A673 (cell line): ENCODE measurements at regions not wholly inside any gene's neighbourhood (a gene's known extent, or its start where the extent isn't known, plus 50 kb on each side); places are given as distances from the start of the nearest gene placed in this dataset.

Source experiments
- BruUV-seq: library from RNA; stranded (reverse); fragments of 400-500 nt; replicated peaks from 2 replicates; lab custom pipeline; 2021; lab: Mats Ljungman, UMichigan
- CTCF ChIA-PET: fragments of 300-600 bp; sonication (Branson Sonifier 250); formaldehyde crosslinking; loops from one replicate; lab custom pipeline; 2022; ENCODE audit warnings: antibody characterized with exemption; lab: Charles Lee
- POLR2A ChIA-PET: fragments of 300-600 bp; sonication (Branson Sonifier 250); formaldehyde crosslinking; loops from one replicate; lab custom pipeline; 2022; ENCODE audit warnings: antibody characterized with exemption; ENCODE audit not compliant: low non-redundant PET; lab: Charles Lee
- DNase-seq: peaks from one replicate; pipeline ENCODE4 v3.0.0-alpha.2; 2015; ENCODE audit warnings: low spot score
- H3K27ac ChIP-seq: fragments of 200-600 bp; sonication (generic); 2 replicates; pipeline ENCODE4 v1.5.1; 2016; ENCODE audit warnings: mixed run types, low read depth, mild to moderate bottlenecking, mixed read lengths, antibody characterized with exemption, low read length; ENCODE audit not compliant: poor library complexity, severe bottlenecking
- H3K27me3 ChIP-seq: fragments of 200-600 bp; sonication (generic); replicated peaks from 2 replicates; pipeline ENCODE4 v1.6.1; 2017; ENCODE audit warnings: mixed run types, low read depth, mild to moderate bottlenecking, mixed read lengths, antibody characterized with exemption, low read length; ENCODE audit not compliant: insufficient read depth, poor library complexity
- H3K36me3 ChIP-seq: fragments of 200-600 bp; sonication (generic); 2 replicates; pipeline ENCODE4 v1.6.1; 2016; ENCODE audit warnings: mixed run types, mild to moderate bottlenecking, mixed read lengths, antibody characterized with exemption, low read length; ENCODE audit not compliant: insufficient read depth, poor library complexity, severe bottlenecking
- H3K4me1 ChIP-seq: fragments of 200-600 bp; sonication (generic); 2 replicates; pipeline ENCODE4 v1.6.1; 2017; ENCODE audit warnings: mixed run types, mild to moderate bottlenecking, mixed read lengths, antibody characterized with exemption, low read length; ENCODE audit not compliant: insufficient read depth, poor library complexity, severe bottlenecking
- H3K4me3 ChIP-seq: fragments of 200-600 bp; sonication (generic); 2 replicates; pipeline ENCODE4 v1.5.1; 2016; ENCODE audit warnings: low read depth, mixed run types, mild to moderate bottlenecking, mixed read lengths, low read length; ENCODE audit not compliant: poor library complexity, severe bottlenecking
- H3K9me3 ChIP-seq: fragments of 200-600 bp; sonication (generic); 2 replicates; pipeline ENCODE4 v1.6.1; 2016; ENCODE audit warnings: mixed run types, low read depth, mild to moderate bottlenecking, mixed read lengths, antibody characterized with exemption, low read length; ENCODE audit not compliant: poor library complexity, severe bottlenecking
- EZH2 ChIP-seq: fragments of 200-600 bp; sonication (generic); IDR thresholded peaks from 2 replicates; pipeline ENCODE4 v1.6.1; 2017; ENCODE audit warnings: borderline replicate concordance, low read depth, mild to moderate bottlenecking, mixed read lengths, antibody characterized with exemption, low read length; ENCODE audit not compliant: poor library complexity, severe bottlenecking
- intact Hi-C: fragments of 100-400 bp; cut with micrococcal nuclease; formaldehyde crosslinking; loops from one replicate; pipeline ENCODE4 v1.10.0; 2022; ENCODE audit not compliant: unreplicated experiment
- TF ChIP-seq, protein P1 (sequence below): fragments of 300-800, 200-600 bp; sonication (generic); conservative IDR thresholded peaks from 2 replicates; pipeline ENCODE4 v1.5.1; 2017; ENCODE audit warnings: low read depth, mild to moderate bottlenecking, antibody characterized with exemption, low read length, moderate library complexity, mixed read lengths

DNA sequence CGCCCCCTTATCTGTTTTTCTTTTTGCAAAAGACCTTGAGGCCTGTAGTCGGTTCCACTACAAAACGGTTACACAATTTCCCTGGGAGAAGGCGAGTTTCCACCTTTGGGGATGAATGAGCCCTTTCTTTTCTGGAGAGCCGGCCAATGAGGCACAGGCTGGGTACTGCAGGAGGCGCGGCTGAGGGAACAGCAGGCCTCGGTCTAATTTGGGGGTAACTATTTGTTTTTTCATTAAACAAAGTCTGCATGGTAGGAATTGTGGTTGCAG is 129.2 kb downstream of the MYCN start:
- Histone ChIP-seq H3K27me3 (no peaks in the 10 kb centered on the region), H3K36me3 (no peaks in the 10 kb centered on the region), H3K27ac (no peak overlapping the region), H3K4me3 (no peak overlapping the region), H3K9me3 (no peaks in the 10 kb centered on the region), H3K4me1 (no peaks in the 10 kb centered on the region)
- TF ChIP-seq EZH2: no peak
- intact Hi-C loops: no loop called here
- BruUV-seq: no TSS peak
- CTCF ChIA-PET: interaction anchor here (0.7 kb wide), 1 partner anchor 86 kb away, joined by 3 read pairs; no protein-coding TSS in a partner anchor
- POLR2A ChIA-PET: no interaction called here
- no peak for DNase-seq

DNA sequence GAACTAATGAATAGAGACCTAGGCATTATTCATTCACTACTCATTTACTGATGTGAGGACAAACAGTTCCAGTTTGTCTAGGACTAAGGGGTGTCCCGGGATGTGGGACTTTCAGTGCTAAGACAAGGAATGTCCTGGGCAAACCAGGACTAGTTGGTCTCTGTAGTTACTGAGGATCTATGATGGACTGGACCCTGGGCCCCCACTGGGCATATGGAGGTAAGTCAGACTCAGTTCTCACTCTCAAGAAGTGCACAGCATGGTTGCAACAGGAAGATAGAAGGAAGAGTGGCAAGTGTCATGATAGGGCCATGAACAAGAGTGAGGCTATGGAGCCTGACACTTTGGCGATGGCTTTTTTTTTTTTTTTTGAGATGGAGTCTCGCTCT is 128.2 kb downstream of the MYCN start:
- no TSS peak for BruUV-seq
- no peak for TF ChIP-seq EZH2
- TF ChIP-seq, protein P1, sequence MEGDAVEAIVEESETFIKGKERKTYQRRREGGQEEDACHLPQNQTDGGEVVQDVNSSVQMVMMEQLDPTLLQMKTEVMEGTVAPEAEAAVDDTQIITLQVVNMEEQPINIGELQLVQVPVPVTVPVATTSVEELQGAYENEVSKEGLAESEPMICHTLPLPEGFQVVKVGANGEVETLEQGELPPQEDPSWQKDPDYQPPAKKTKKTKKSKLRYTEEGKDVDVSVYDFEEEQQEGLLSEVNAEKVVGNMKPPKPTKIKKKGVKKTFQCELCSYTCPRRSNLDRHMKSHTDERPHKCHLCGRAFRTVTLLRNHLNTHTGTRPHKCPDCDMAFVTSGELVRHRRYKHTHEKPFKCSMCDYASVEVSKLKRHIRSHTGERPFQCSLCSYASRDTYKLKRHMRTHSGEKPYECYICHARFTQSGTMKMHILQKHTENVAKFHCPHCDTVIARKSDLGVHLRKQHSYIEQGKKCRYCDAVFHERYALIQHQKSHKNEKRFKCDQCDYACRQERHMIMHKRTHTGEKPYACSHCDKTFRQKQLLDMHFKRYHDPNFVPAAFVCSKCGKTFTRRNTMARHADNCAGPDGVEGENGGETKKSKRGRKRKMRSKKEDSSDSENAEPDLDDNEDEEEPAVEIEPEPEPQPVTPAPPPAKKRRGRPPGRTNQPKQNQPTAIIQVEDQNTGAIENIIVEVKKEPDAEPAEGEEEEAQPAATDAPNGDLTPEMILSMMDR: no peak
- POLR2A ChIA-PET: no interaction called here
- Histone ChIP-seq H3K4me1 (no peaks in the 10 kb centered on the region), H3K27ac (no peak overlapping the region), H3K9me3 (no peaks in the 10 kb centered on the region), H3K27me3 (no peaks in the 10 kb centered on the region), H3K36me3 (no peaks in the 10 kb centered on the region), H3K4me3 (no peak overlapping the region)
- intact Hi-C loops: no loop called here
- DNase-seq: no peak
- CTCF ChIA-PET: no interaction called here

DNA sequence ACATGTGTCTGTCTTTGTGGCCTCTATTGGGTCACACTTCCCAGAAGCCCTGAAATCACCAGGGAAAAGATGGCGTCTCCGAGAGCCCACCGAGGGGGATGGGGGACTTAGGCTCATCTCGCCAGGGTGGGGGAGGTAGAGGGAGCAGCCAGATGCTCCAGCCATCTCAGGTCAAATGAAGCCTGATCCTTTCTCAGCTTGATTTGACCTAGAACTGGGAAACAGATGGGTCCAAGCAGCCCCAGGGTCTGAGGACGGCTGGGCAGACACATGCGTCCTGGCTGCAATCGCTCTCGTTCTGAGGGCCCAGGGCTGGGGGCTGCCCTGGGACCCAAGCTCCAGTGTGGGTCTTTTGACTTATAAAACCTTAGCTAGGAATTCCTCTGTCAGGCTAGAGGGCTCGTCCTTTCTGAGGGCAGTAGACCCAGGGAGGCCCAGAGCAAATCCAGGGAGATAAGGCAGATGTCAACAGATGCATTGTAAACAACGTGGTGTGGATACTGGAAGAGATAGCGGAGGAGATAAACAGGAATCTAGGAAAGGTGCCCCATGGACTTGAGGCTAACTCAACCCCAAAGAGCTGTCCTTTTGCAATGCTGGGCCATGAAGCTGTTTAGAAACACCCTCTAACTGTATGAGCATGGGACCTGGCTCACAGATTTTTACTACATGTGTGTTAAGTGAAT is 127.7 kb downstream of the MYCN start:
- TF ChIP-seq, protein P1: no peak
- no peak for TF ChIP-seq EZH2
- ChIA-PET CTCF (no interaction called here), POLR2A (no interaction called here)
- no TSS peak for BruUV-seq
- intact Hi-C loops: no loop called here
- DNase-seq: no peak
- Histone ChIP-seq H3K4me3 (no peak overlapping the region), H3K27ac (no peak overlapping the region), H3K4me1 (no peaks in the 10 kb centered on the region), H3K9me3 (no peaks in the 10 kb centered on the region), H3K36me3 (no peaks in the 10 kb centered on the region), H3K27me3 (no peaks in the 10 kb centered on the region)

DNA sequence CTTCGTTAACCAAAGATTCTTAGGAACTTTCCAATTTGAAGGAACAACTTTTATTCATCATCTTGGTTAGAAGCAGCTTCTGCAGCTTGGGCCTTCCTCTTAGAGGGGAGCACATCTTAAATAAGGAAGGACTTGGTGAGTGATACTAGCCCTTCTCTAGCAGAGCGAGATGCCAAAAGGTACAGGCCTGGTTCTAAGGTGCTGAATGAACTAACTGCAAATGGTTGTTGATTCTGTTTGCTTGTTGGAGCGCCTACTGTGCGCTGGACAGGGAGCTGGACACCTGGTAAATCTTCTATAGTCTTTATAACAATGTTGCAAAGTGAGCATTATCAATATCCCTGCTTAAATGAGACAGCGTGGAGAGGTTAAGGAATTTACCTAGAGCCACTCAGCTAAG is 127.1 kb downstream of the MYCN start:
- no peak overlapping the region for H3K27ac ChIP-seq
- TF ChIP-seq, protein P1: no peak
- H3K4me1 ChIP-seq: no peaks in the 10 kb centered on the region
- ChIA-PET CTCF (no interaction called here), POLR2A (no interaction called here)
- no peaks in the 10 kb centered on the region for H3K27me3 ChIP-seq
- no TSS peak for BruUV-seq
- H3K36me3 ChIP-seq: no peaks in the 10 kb centered on the region
- no peak overlapping the region for H3K4me3 ChIP-seq
- DNase-seq: no peak
- intact Hi-C loops: no loop called here
- H3K9me3 ChIP-seq: no peaks in the 10 kb centered on the region
